Uterus (tissue), 2 donors: ENCODE measurements at regions not wholly inside any gene's neighbourhood (a gene's known extent, or its start where the extent isn't known, plus 50 kb on each side); places are given as distances from the start of the nearest gene placed in this dataset.

Experiments
- CTCF ChIP-seq, 4 experiments: fragments of 200-600 bp in 2 of 4; fragments of 450-650 bp in 2 of 4; sonication (generic) in 2 of 4; IDR thresholded peaks; one replicate each; pipeline ENCODE4 v1.5.1; 2016 to 2019; ENCODE audit warnings: antibody characterized with exemption in 4 of 4, mild to moderate bottlenecking in 2 of 4, moderate library complexity in 1 of 4
- POLR2A ChIP-seq, 2 donors: fragments of 450-650 bp; IDR thresholded peaks; one replicate each; pipeline ENCODE4 v1.6.1; 2016; ENCODE audit warnings: antibody characterized with exemption in 2 of 2, mild to moderate bottlenecking in 1 of 2, moderate library complexity in 1 of 2

- TF ChIP-seq CTCF (IDR thresholded peaks at IDR 0.05) = no peak
- no peak for TF ChIP-seq POLR2A (IDR thresholded peaks at IDR 0.05)
Measured at GRCh38 chr5:118466418-118466817, 521.9 kb downstream of the DTWD2 start.
